Heart right ventricle (tissue), 16 donors: ENCODE measurements at regions not wholly inside any gene's neighbourhood (a gene's known extent, or its start where the extent isn't known, plus 50 kb on each side); places are given as distances from the start of the nearest gene placed in this dataset.

ENCODE experiments used
- ATAC-seq, 8 donors: fragments of 200-7000 bp; cut with Tn5 transposase; one replicate each; pipeline ENCODE4 v1.9.1; 2020; ENCODE audit warnings: mild to moderate bottlenecking in 8 of 8, moderate library complexity in 8 of 8, moderate number of reproducible peaks in 1 of 8
- DNase-seq, 2 donors: peaks; one replicate each; pipeline ENCODE4 v3.0.0-alpha.2; 2020
- H3K27ac ChIP-seq, 10 donors: fragments of 200-600 bp; sonication (generic) in 2 of 10; one replicate each; pipeline versions ENCODE4 v1.5.0 to v1.8.0; 2020 to 2022; ENCODE audit warnings: mild to moderate bottlenecking in 3 of 10
- H3K27me3 ChIP-seq, 7 donors: fragments of 200-600 bp; one replicate each; pipeline ENCODE4 v1.8.0; 2021 to 2022; ENCODE audit warnings: mild to moderate bottlenecking in 2 of 7
- H3K36me3 ChIP-seq, 9 donors: fragments of 200-600 bp; sonication (generic) in 1 of 9; one replicate each; pipeline versions ENCODE4 v1.5.0 to v1.8.0; 2020 to 2022; ENCODE audit warnings: mild to moderate bottlenecking in 2 of 9
- H3K4me1 ChIP-seq, 9 donors: fragments of 200-600 bp; sonication (generic) in 1 of 9; one replicate each; pipeline versions ENCODE4 v1.5.0 to v1.8.0; 2020 to 2022; ENCODE audit warnings: mild to moderate bottlenecking in 4 of 9
- H3K4me3 ChIP-seq, 10 donors: fragments of 200-600 bp; sonication (generic) in 2 of 10; one replicate each; pipeline versions ENCODE4 v1.5.0 to v1.8.0; 2020 to 2022; ENCODE audit warnings: mild to moderate bottlenecking in 7 of 10, moderate library complexity in 2 of 10
- H3K9me3 ChIP-seq, 11 donors: fragments of 200-600 bp in 10 of 11; sonication (generic) in 2 of 11; one replicate each; pipeline versions ENCODE4 v1.5.0 to v1.8.0; 2013 to 2022; ENCODE audit warnings: mild to moderate bottlenecking in 2 of 11, control low read depth in 1 of 11, moderate library complexity in 1 of 11
- WGBS, 2 donors: extraction: QIAGEN DNeasy Blood & Tissue Kit; methylation state at CpG; one replicate each; pipeline ENCODE4 v1.1.7; 2013; ENCODE audit warnings: inconsistent platforms in 1 of 2; 5-methylcytosine and 5-hydroxymethylcytosine counted together
- intact Hi-C, 10 donors: fragments of 100-400 bp; cut with DNase I; formaldehyde crosslinking; loops; one replicate each; pipeline versions ENCODE4 v1.11.1 to v1.14.2; 2022
- TF ChIP-seq, protein P1 (sequence below), 9 donors: fragments of 200-600 bp; sonication (generic) in 2 of 9; IDR thresholded peaks; one replicate each; pipeline versions ENCODE4 v1.5.0 to v1.8.0; 2021 to 2022; ENCODE audit warnings: antibody characterized with exemption in 9 of 9, mild to moderate bottlenecking in 5 of 9, moderate library complexity in 1 of 9
- donor health status: Arrhythmogenic right ventricular cardiomyopathy.
- donor health status: ischemic (EF 13 %, LVEDD 7.1; RV severe dilation, severe dysfunction).
- donor health status: healthy with polysubstance abuse.
- donor health status: DM: no; HTN: yes; CAD: no.
- donor health status: DM: no; HTN: no; CAD: no.
- donor health status: ischemic (EF 25% LVEDD 6.9; RV normal size, moderate dysfunction).
- donor health status: ischemic (EF 25% LVEDD 5.7; RV mildly dilated, moderate dysfunction).
- donor health status: healthy.
- donor health status: DM: yes; HTN: yes; CAD: no.
- donor health status: Ischemic cardiomyopathy.
- donor health status: ischemic (EF 35%, LVEDD 5.7; RV mildly dilated, moderate dysfunction).
- donor health status: nonischemic (EF 11% LVEDD 7.7; RV severe dilation, severe dysfunction).
- donor health status: DM: yes; HTN: yes; CAD: no.
- donor health status: PGD.
- donor health status: ischemic (EF 29% LVEDD 5.4; RV normal size, mild dysfunction).
- donor health status: nonischemic (EF 23%, LVEDD 6.1; RV moderate dilation, normal function).

- intact Hi-C loops = no loop called here
- H3K27ac ChIP-seq = no peak overlapping the region
- H3K4me3 ChIP-seq = no peak overlapping the region
- no peaks in the 10 kb centered on the region for H3K36me3 ChIP-seq
- no peaks in the 10 kb centered on the region for H3K27me3 ChIP-seq
- 90 to 93% methylated on average over 1 of the region's 1 CpG for WGBS, 2 donors
- ATAC-seq (no peak), DNase-seq (no peak)
- TF ChIP-seq, protein P1, sequence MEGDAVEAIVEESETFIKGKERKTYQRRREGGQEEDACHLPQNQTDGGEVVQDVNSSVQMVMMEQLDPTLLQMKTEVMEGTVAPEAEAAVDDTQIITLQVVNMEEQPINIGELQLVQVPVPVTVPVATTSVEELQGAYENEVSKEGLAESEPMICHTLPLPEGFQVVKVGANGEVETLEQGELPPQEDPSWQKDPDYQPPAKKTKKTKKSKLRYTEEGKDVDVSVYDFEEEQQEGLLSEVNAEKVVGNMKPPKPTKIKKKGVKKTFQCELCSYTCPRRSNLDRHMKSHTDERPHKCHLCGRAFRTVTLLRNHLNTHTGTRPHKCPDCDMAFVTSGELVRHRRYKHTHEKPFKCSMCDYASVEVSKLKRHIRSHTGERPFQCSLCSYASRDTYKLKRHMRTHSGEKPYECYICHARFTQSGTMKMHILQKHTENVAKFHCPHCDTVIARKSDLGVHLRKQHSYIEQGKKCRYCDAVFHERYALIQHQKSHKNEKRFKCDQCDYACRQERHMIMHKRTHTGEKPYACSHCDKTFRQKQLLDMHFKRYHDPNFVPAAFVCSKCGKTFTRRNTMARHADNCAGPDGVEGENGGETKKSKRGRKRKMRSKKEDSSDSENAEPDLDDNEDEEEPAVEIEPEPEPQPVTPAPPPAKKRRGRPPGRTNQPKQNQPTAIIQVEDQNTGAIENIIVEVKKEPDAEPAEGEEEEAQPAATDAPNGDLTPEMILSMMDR (IDR thresholded peaks at IDR 0.05) = no peak
- no peaks in the 10 kb centered on the region for H3K4me1 ChIP-seq
- peaks cover 0 to 35% (median 9%) of the 10 kb centered on the region in 11 donors for H3K9me3 ChIP-seq
Measured at GRCh38 chr6:165110860-165111259, 198.5 kb downstream of the C6orf118 start.

DNA sequence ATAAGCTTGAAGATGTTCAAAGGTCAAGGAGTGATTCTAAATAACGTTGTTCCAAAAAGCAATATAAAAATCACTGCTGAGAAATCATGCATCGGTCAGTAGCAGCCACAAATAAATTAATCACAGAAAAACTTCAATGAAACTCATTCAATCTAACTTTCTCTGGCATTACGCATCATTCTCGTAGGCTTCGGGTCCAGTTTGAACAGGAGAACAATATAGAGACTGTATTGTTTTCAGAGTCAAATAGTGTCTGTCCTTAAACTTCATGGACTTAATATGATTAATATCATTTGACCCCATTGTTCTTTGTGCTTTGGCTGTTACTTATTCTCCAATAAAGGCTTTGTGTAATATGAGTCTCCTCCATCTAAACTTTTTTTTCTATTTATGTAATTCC lies 200.4 kb downstream of the C6orf118 start:
- no peak for ATAC-seq
- 84 to 92% methylated on average over 5 of the region's 5 CpGs for WGBS, 2 donors
- intact Hi-C loops = no loop called here

DNA sequence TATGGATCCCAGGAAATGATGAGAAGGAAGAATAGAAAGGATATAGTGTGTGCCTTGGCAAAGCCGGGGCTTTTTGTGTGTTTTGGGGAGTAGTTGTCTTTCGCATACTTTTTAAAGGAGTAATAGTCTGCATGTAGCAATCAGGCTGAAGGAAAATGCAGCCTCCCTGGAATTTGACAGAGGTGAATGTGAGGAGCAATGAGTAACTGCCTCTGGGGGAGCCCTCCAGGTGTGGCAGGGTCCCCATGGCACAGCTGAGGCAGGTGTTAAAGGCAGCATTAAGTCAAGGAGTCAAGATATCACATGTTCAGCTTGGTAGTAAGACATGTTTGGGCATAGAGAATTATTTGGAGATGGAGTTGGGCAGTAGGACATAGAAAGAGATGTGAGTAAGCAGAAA lies 203.1 kb downstream of the C6orf118 start:
- TF ChIP-seq, protein P1 (IDR thresholded peaks at IDR 0.05) = no peak
- intact Hi-C loops = no loop called here
- 93 to 100% methylated on average over 2 of the region's 2 CpGs for WGBS, 2 donors
- DNase-seq (no peak), ATAC-seq (no peak)
- Histone ChIP-seq H3K27ac (no peak overlapping the region), H3K27me3 (peaks cover 0 to 2% (median 0%) of the 10 kb centered on the region in 7 donors), H3K4me1 (no peaks in the 10 kb centered on the region), H3K4me3 (no peak overlapping the region), H3K36me3 (no peaks in the 10 kb centered on the region), H3K9me3 (peaks cover 0 to 3% (median 0%) of the 10 kb centered on the region in 11 donors)

More for the DNA sequence above, 200.4 kb downstream of the C6orf118 start:
- no peak overlapping the region for H3K27ac ChIP-seq
- TF ChIP-seq, protein P1 (IDR thresholded peaks at IDR 0.05) = no peak
- no peaks in the 10 kb centered on the region for H3K4me1 ChIP-seq
- peaks cover 0 to 20% (median 7%) of the 10 kb centered on the region in 11 donors for H3K9me3 ChIP-seq
- H3K36me3 ChIP-seq = no peaks in the 10 kb centered on the region
- no peaks in the 10 kb centered on the region for H3K27me3 ChIP-seq
- H3K4me3 ChIP-seq = no peak overlapping the region
- DNase-seq = no peak

- Histone ChIP-seq H3K9me3 (peaks cover 0 to 50% (median 0%) of the 10 kb centered on the region in 11 donors), H3K4me1 (no peaks in the 10 kb centered on the region), H3K27me3 (peaks cover 0 to 2% (median 0%) of the 10 kb centered on the region in 7 donors), H3K36me3 (no peaks in the 10 kb centered on the region), H3K4me3 (no peak overlapping the region), H3K27ac (no peak overlapping the region)
- intact Hi-C loops = no loop called here
- WGBS, 2 donors = 72 to 89% methylated on average over 4 of the region's 4 CpGs
- ATAC-seq = no peak
- DNase-seq = no peak
- TF ChIP-seq, protein P1 (IDR thresholded peaks at IDR 0.05) = peak in 1 of 9 donors; percentile 14
Measured at GRCh38 chr6:165098165-165098564, 211.2 kb downstream of the C6orf118 start.
